ENCODE measurements at regions not wholly inside any gene's neighbourhood (a gene's known extent, or its start where the extent isn't known, plus 50 kb on each side); places are given as distances from the start of the nearest gene placed in this dataset.
"Not testable (repeated sequence)": the region's sequence is repeated elsewhere in the genome, so short reads cannot be mapped to it uniquely, and the experiment has no call there.

- H3K4me3 ChIP-seq, result peak overlapping the region; percentile 82 to 99
- H3K36me3 ChIP-seq, result no peaks in the 10 kb centered on the region
- H3K27me3 ChIP-seq, result no peaks in the 10 kb centered on the region
- WGBS, 2 donors (ENCODE audit: low coverage in 1 of 2), result 0% methylated on average over 5 of the region's 103 CpGs; no CpG with 5 or more reads in 1 of the 2 donors
- H3K9me3 ChIP-seq, result no peaks in the 10 kb centered on the region
- peak; percentile 98 for ATAC-seq
- peaks cover 0 to 29% (median 0%) of the 10 kb centered on the region in 3 donors for H3K4me1 ChIP-seq
- H3K27ac ChIP-seq, result peak overlapping the region in 3 of 4 donors; percentile 55 to 84 (median 79)
- peak; percentile 68 for TF ChIP-seq POLR2AphosphoS5 (IDR thresholded peaks at IDR 0.05)
- no peak for TF ChIP-seq CTCF (IDR thresholded peaks at IDR 0.05)
- TF ChIP-seq EP300 (IDR thresholded peaks at IDR 0.05), result no peak
- peak; percentile 59 to 73 for TF ChIP-seq POLR2A (IDR thresholded peaks at IDR 0.05)
These were observed 219.1 kb downstream of the RTP5 start for GRCh38 chr2:242088471-242089212.

- H3K27ac ChIP-seq, result peak overlapping the region in 2 of 4 donors; percentile 79 to 84
- H3K4me3 ChIP-seq, result peak overlapping the region; percentile 82 to 99
- no CpG with 5 or more reads among the region's 20 CpGs for WGBS, 2 donors (ENCODE audit: low coverage in 1 of 2)
- not testable (repeated sequence) for H3K9me3 ChIP-seq, H3K36me3 ChIP-seq, ATAC-seq, H3K27me3 ChIP-seq
- peaks cover 0 to 29% (median 0%) of the 10 kb centered on the region in 3 donors for H3K4me1 ChIP-seq
These were observed 219.7 kb downstream of the RTP5 start for GRCh38 chr2:242089213-242089549.

- H3K36me3 ChIP-seq, result peaks cover 0 to 43% of the 10 kb centered on the region in 2 donors
- WGBS, 2 donors (ENCODE audit: low coverage in 1 of 2), result 93 to 100% methylated on average over 1 of the region's 1 CpG
- H3K27me3 ChIP-seq, result not testable (repeated sequence)
These were observed 227.7 kb downstream of the RTP5 start for GRCh38 chr2:242097278-242097677.

GRCh38 chr2:242098034-242098433 lies 228.5 kb downstream of the RTP5 start:
- Histone ChIP-seq H3K4me1 (no peaks in the 10 kb centered on the region), H3K27ac (no peak overlapping the region), H3K36me3 (peaks cover 0 to 43% of the 10 kb centered on the region in 2 donors), H3K4me3 (no peak overlapping the region), H3K27me3 (no peaks in the 10 kb centered on the region), H3K9me3 (no peaks in the 10 kb centered on the region)
- no peak for ATAC-seq
- TF ChIP-seq POLR2A (IDR thresholded peaks at IDR 0.05) (no peak), CTCF (IDR thresholded peaks at IDR 0.05) (no peak), POLR2AphosphoS5 (IDR thresholded peaks at IDR 0.05) (no peak), EP300 (IDR thresholded peaks at IDR 0.05) (no peak)
- 67 to 81% methylated on average over 1 of the region's 1 CpG for WGBS, 2 donors (ENCODE audit: low coverage in 1 of 2)

More at GRCh38 chr2:242097278-242097677, 227.7 kb downstream of the RTP5 start:
- not testable (repeated sequence) for ATAC-seq, H3K9me3 ChIP-seq, H3K27ac ChIP-seq, H3K4me3 ChIP-seq, H3K4me1 ChIP-seq

GRCh38 chr2:242098445-242099128 lies 229.1 kb downstream of the RTP5 start:
- H3K4me1 ChIP-seq, result no peaks in the 10 kb centered on the region
- H3K4me3 ChIP-seq, result no peak overlapping the region
- no peak overlapping the region for H3K27ac ChIP-seq
- TF ChIP-seq POLR2A (IDR thresholded peaks at IDR 0.05) (no peak), CTCF (IDR thresholded peaks at IDR 0.05) (no peak), EP300 (IDR thresholded peaks at IDR 0.05) (no peak), POLR2AphosphoS5 (IDR thresholded peaks at IDR 0.05) (no peak)
- no peak for ATAC-seq
- no peaks in the 10 kb centered on the region for H3K27me3 ChIP-seq
- 84 to 91% methylated on average over 7 of the region's 7 CpGs for WGBS, 2 donors (ENCODE audit: low coverage in 1 of 2)
- peaks cover 0 to 45% of the 10 kb centered on the region in 2 donors for H3K36me3 ChIP-seq
- H3K9me3 ChIP-seq, result no peaks in the 10 kb centered on the region

- H3K4me1 ChIP-seq, H3K27me3 ChIP-seq, H3K9me3 ChIP-seq, H3K27ac ChIP-seq, ATAC-seq, H3K4me3 ChIP-seq: not testable (repeated sequence)
- peaks cover 0 to 23% of the 10 kb centered on the region in 2 donors for H3K36me3 ChIP-seq
- WGBS, 2 donors (ENCODE audit: low coverage in 1 of 2), result 66 to 100% methylated on average over 1 to 2 of the region's 2 CpGs
These were observed 233.6 kb downstream of the RTP5 start for GRCh38 chr2:242103093-242103492.

- H3K4me1 ChIP-seq, H3K4me3 ChIP-seq, H3K27me3 ChIP-seq, H3K27ac ChIP-seq, H3K9me3 ChIP-seq, ATAC-seq: not testable (repeated sequence)
- peaks cover 0 to 23% of the 10 kb centered on the region in 2 donors for H3K36me3 ChIP-seq
- WGBS, 2 donors (ENCODE audit: low coverage in 1 of 2), result 67 to 100% methylated on average over 1 to 6 of the region's 7 CpGs
These were observed 234.8 kb downstream of the RTP5 start for GRCh38 chr2:242104202-242104956.

- not testable (repeated sequence) for H3K27ac ChIP-seq, H3K27me3 ChIP-seq, H3K4me1 ChIP-seq, H3K36me3 ChIP-seq, H3K9me3 ChIP-seq, ATAC-seq, H3K4me3 ChIP-seq
- 86 to 94% methylated on average over 5 of the region's 5 CpGs for WGBS, 2 donors (ENCODE audit: low coverage in 1 of 2)
These were observed 237.5 kb downstream of the RTP5 start for GRCh38 chr2:242107065-242107464.

Measured in gastroesophageal sphincter (tissue), 4 donors.